Calu3 (cell line): ENCODE measurements at regions not wholly inside any gene's neighbourhood (a gene's known extent, or its start where the extent isn't known, plus 50 kb on each side); places are given as distances from the start of the nearest gene placed in this dataset.

Source experiments
- BruUV-seq: library from RNA; stranded (reverse); fragments of 400-500 nt; replicated peaks from 2 replicates; lab custom pipeline; 2021; lab: Mats Ljungman, UMichigan
- CTCF ChIA-PET: fragments of 300-600 bp; sonication (Branson Sonifier 250); formaldehyde crosslinking; loops from one replicate; lab custom pipeline; 2022; ENCODE audit warnings: antibody characterized with exemption; lab: Charles Lee
- DNase-seq: peaks from one replicate; pipeline ENCODE4 v3.0.0; 2022
- H3K27ac Mint-ChIP-seq: one replicate; pipeline ENCODE4 v1.8.0; 2022; ENCODE audit warnings: mixed read lengths; ENCODE audit not compliant: unreplicated experiment
- H3K27me3 Mint-ChIP-seq: one replicate; pipeline ENCODE4 v1.8.0; 2022; ENCODE audit warnings: mixed read lengths; ENCODE audit not compliant: unreplicated experiment
- H3K36me3 Mint-ChIP-seq: one replicate; pipeline ENCODE4 v1.8.0; 2022; ENCODE audit warnings: mild to moderate bottlenecking, moderate library complexity, mixed read lengths; ENCODE audit not compliant: insufficient read depth, unreplicated experiment
- H3K4me1 Mint-ChIP-seq: one replicate; pipeline ENCODE4 v1.8.0; 2022; ENCODE audit warnings: mild to moderate bottlenecking, low read depth, mixed read lengths; ENCODE audit not compliant: unreplicated experiment
- H3K4me3 Mint-ChIP-seq: one replicate; pipeline ENCODE4 v1.8.0; 2022; ENCODE audit warnings: mild to moderate bottlenecking, low read depth, moderate library complexity, mixed read lengths; ENCODE audit not compliant: unreplicated experiment
- H3K9me3 Mint-ChIP-seq: one replicate; pipeline ENCODE4 v1.8.0; 2022; ENCODE audit warnings: low read depth, mixed read lengths; ENCODE audit not compliant: unreplicated experiment
- CTCF ChIP-seq: fragments of 200-600 bp; IDR thresholded peaks from one replicate; pipeline ENCODE4 v1.8.0; 2022; ENCODE audit warnings: antibody characterized with exemption; ENCODE audit not compliant: unreplicated experiment
- intact Hi-C: fragments of 100-400 bp; cut with micrococcal nuclease; formaldehyde crosslinking; loops from one replicate; pipeline ENCODE4 v1.10.0; 2022; ENCODE audit not compliant: unreplicated experiment

- CTCF ChIA-PET, result no interaction called here
- no peaks in the 10 kb centered on the region for H3K4me1 Mint-ChIP-seq
- BruUV-seq, result no TSS peak
- no peak overlapping the region for H3K4me3 Mint-ChIP-seq
- no peaks in the 10 kb centered on the region for H3K36me3 Mint-ChIP-seq
- TF ChIP-seq CTCF, result no peak
- intact Hi-C loops, result no loop called here
- no peaks in the 10 kb centered on the region for H3K9me3 Mint-ChIP-seq
- H3K27ac Mint-ChIP-seq, result no peak overlapping the region
- H3K27me3 Mint-ChIP-seq, result no peaks in the 10 kb centered on the region
- DNase-seq, result no peak
These were observed 55.4 kb upstream of the KIAA1217 start for GRCh38 chr10:24153537-24153936.

- H3K4me1 Mint-ChIP-seq, result no peaks in the 10 kb centered on the region
- H3K9me3 Mint-ChIP-seq, result no peaks in the 10 kb centered on the region
- H3K4me3 Mint-ChIP-seq, result no peak overlapping the region
- DNase-seq, result no peak
- H3K36me3 Mint-ChIP-seq, result no peaks in the 10 kb centered on the region
- no TSS peak for BruUV-seq
- H3K27ac Mint-ChIP-seq, result no peak overlapping the region
- intact Hi-C loops, result no loop called here
- no peak for TF ChIP-seq CTCF
- CTCF ChIA-PET, result no interaction called here
- H3K27me3 Mint-ChIP-seq, result no peaks in the 10 kb centered on the region
These were observed 52.3 kb upstream of the KIAA1217 start for GRCh38 chr10:24156686-24157085.

GRCh38 chr10:24157567-24157966 is 51.4 kb upstream of the KIAA1217 start:
- H3K27ac Mint-ChIP-seq, result no peak overlapping the region
- H3K9me3 Mint-ChIP-seq, result no peaks in the 10 kb centered on the region
- no peak overlapping the region for H3K4me3 Mint-ChIP-seq
- H3K27me3 Mint-ChIP-seq, result no peaks in the 10 kb centered on the region
- H3K4me1 Mint-ChIP-seq, result no peaks in the 10 kb centered on the region
- CTCF ChIA-PET, result no interaction called here
- intact Hi-C loops, result no loop called here
- DNase-seq, result no peak
- BruUV-seq, result no TSS peak
- TF ChIP-seq CTCF, result no peak
- no peaks in the 10 kb centered on the region for H3K36me3 Mint-ChIP-seq
